Tibial artery (tissue), 4 donors: ENCODE measurements at regions not wholly inside any gene's neighbourhood (a gene's known extent, or its start where the extent isn't known, plus 50 kb on each side); places are given as distances from the start of the nearest gene placed in this dataset.

Source experiments
- DNase-seq, 2 donors: peaks; one replicate each; pipeline ENCODE4 v3.0.0-alpha.2; 2019
- H3K27ac ChIP-seq, 2 donors: fragments of 200-600 bp; sonication (generic) in 1 of 2; 1 replicate in 1 of 2; 2 replicates in 1 of 2; pipeline ENCODE4 v1.5.1; 2018 to 2019; ENCODE audit warnings: mild to moderate bottlenecking in 1 of 2
- H3K27me3 ChIP-seq, 2 donors: fragments of 200-600 bp; sonication (generic) in 1 of 2; one replicate each; pipeline versions ENCODE4 v1.5.1 to v1.6.0; 2016 to 2019
- H3K36me3 ChIP-seq, 3 donors: fragments of 200-600 bp; sonication (generic) in 2 of 3; one replicate each; pipeline ENCODE4 v1.5.1; 2016 to 2019; ENCODE audit warnings: mild to moderate bottlenecking in 2 of 3
- H3K4me1 ChIP-seq, 4 donors: fragments of 200-600 bp; sonication (generic) in 2 of 4; 1 replicate in 3 of 4; 2 replicates in 1 of 4; pipeline ENCODE4 v1.5.1; 2016 to 2019
- H3K4me3 ChIP-seq, 2 donors: fragments of 200-600 bp; sonication (generic) in 1 of 2; 1 replicate in 1 of 2; 2 replicates in 1 of 2; pipeline ENCODE4 v1.5.1; 2018 to 2019; ENCODE audit warnings: mild to moderate bottlenecking in 2 of 2
- H3K9me3 ChIP-seq, 3 donors: fragments of 200-600 bp; sonication (generic) in 1 of 3; one replicate each; pipeline ENCODE4 v1.5.1; 2016 to 2019
- CTCF ChIP-seq, 2 experiments: fragments of 200-600 bp in 1 of 2; fragments of 450-650 bp in 1 of 2; IDR thresholded peaks; one replicate each; pipeline ENCODE4 v1.5.1; 2017 to 2019; ENCODE audit warnings: antibody characterized with exemption in 2 of 2, mild to moderate bottlenecking in 1 of 2, moderate library complexity in 1 of 2
- intact Hi-C: fragments of 100-400 bp; cut with DNase I; formaldehyde crosslinking; loops from one replicate; pipeline ENCODE4 v1.15.0; 2023; ENCODE audit warnings: low total_unique reads

- H3K36me3 ChIP-seq = no peaks in the 10 kb centered on the region
- no peaks in the 10 kb centered on the region for H3K9me3 ChIP-seq
- TF ChIP-seq CTCF (IDR thresholded peaks at IDR 0.05) = no peak
- H3K4me3 ChIP-seq = no peak overlapping the region
- intact Hi-C loops = no loop called here
- H3K27ac ChIP-seq = no peak overlapping the region
- DNase-seq = no peak
- H3K4me1 ChIP-seq = no peaks in the 10 kb centered on the region
- no peaks in the 10 kb centered on the region for H3K27me3 ChIP-seq
Measured at GRCh38 chr10:76657337-76658012, 980.1 kb downstream of the KCNMA1 start.

- no peaks in the 10 kb centered on the region for H3K27me3 ChIP-seq
- no peak overlapping the region for H3K27ac ChIP-seq
- no peaks in the 10 kb centered on the region for H3K9me3 ChIP-seq
- no peak for DNase-seq
- intact Hi-C loops = no loop called here
- TF ChIP-seq CTCF (IDR thresholded peaks at IDR 0.05) = no peak
- no peak overlapping the region for H3K4me3 ChIP-seq
- no peaks in the 10 kb centered on the region for H3K4me1 ChIP-seq
- no peaks in the 10 kb centered on the region for H3K36me3 ChIP-seq
Measured at GRCh38 chr10:76651154-76651553, 986.5 kb downstream of the KCNMA1 start.

- H3K4me3 ChIP-seq = no peak overlapping the region
- TF ChIP-seq CTCF (IDR thresholded peaks at IDR 0.05) = no peak
- intact Hi-C loops = no loop called here
- H3K27ac ChIP-seq = no peak overlapping the region
- no peaks in the 10 kb centered on the region for H3K36me3 ChIP-seq
- H3K27me3 ChIP-seq = no peaks in the 10 kb centered on the region
- H3K4me1 ChIP-seq = no peaks in the 10 kb centered on the region
- H3K9me3 ChIP-seq = no peaks in the 10 kb centered on the region
- DNase-seq = no peak
Measured at GRCh38 chr10:76649723-76650127, 987.9 kb downstream of the KCNMA1 start.

- no peak for DNase-seq
- Histone ChIP-seq H3K27ac (no peak overlapping the region), H3K36me3 (no peaks in the 10 kb centered on the region), H3K4me1 (no peaks in the 10 kb centered on the region), H3K4me3 (no peak overlapping the region), H3K9me3 (no peaks in the 10 kb centered on the region), H3K27me3 (no peaks in the 10 kb centered on the region)
- no peak for TF ChIP-seq CTCF (IDR thresholded peaks at IDR 0.05)
- intact Hi-C loops = no loop called here
Measured at GRCh38 chr10:76649254-76649653, 988.4 kb downstream of the KCNMA1 start.

GRCh38 chr10:76647301-76647700 is 990.3 kb downstream of the KCNMA1 start:
- TF ChIP-seq CTCF (IDR thresholded peaks at IDR 0.05) = no peak
- intact Hi-C loops = no loop called here
- H3K4me3 ChIP-seq = no peak overlapping the region
- H3K4me1 ChIP-seq = peaks cover 0 to 14% (median 0%) of the 10 kb centered on the region in 4 donors
- H3K36me3 ChIP-seq = no peaks in the 10 kb centered on the region
- no peaks in the 10 kb centered on the region for H3K9me3 ChIP-seq
- no peak for DNase-seq
- no peak overlapping the region for H3K27ac ChIP-seq
- no peaks in the 10 kb centered on the region for H3K27me3 ChIP-seq

- DNase-seq = no peak
- Histone ChIP-seq H3K4me3 (no peak overlapping the region), H3K9me3 (no peaks in the 10 kb centered on the region), H3K4me1 (peaks cover 0 to 23% (median 0%) of the 10 kb centered on the region in 4 donors), H3K36me3 (no peaks in the 10 kb centered on the region), H3K27ac (no peak overlapping the region), H3K27me3 (no peaks in the 10 kb centered on the region)
- intact Hi-C loops = no loop called here
- no peak for TF ChIP-seq CTCF (IDR thresholded peaks at IDR 0.05)
Measured at GRCh38 chr10:76645341-76645740, 992.3 kb downstream of the KCNMA1 start.
